Astrocyte of the spinal cord (primary cell): ENCODE measurements at regions not wholly inside any gene's neighbourhood (a gene's known extent, or its start where the extent isn't known, plus 50 kb on each side); places are given as distances from the start of the nearest gene placed in this dataset.

Experiments
- DNase-seq: peaks from one replicate; pipeline ENCODE4 v3.0.0; 2011; ENCODE audit warnings: low read depth, low spot score
- H3K4me3 ChIP-seq: 2 replicates; pipeline ENCODE4 v1.5.1; 2011; ENCODE audit warnings: low read depth, mild to moderate bottlenecking, low read length, moderate library complexity
- in situ Hi-C: cut with HindIII; loops from 2 replicates; pipeline ENCODE4 v1.10.0; 2017; ENCODE audit warnings: low sequenced_read_pairs
- TF ChIP-seq, protein P1 (sequence below): IDR thresholded peaks from 2 replicates; pipeline ENCODE4 v1.5.1; 2012; ENCODE audit warnings: low read depth, mild to moderate bottlenecking, low read length, inconsistent platforms

GRCh38 chr12:4026020-4026358, 152.8 kb upstream of the PARP11 start:
- in situ Hi-C loops, result no loop called here

DNA sequence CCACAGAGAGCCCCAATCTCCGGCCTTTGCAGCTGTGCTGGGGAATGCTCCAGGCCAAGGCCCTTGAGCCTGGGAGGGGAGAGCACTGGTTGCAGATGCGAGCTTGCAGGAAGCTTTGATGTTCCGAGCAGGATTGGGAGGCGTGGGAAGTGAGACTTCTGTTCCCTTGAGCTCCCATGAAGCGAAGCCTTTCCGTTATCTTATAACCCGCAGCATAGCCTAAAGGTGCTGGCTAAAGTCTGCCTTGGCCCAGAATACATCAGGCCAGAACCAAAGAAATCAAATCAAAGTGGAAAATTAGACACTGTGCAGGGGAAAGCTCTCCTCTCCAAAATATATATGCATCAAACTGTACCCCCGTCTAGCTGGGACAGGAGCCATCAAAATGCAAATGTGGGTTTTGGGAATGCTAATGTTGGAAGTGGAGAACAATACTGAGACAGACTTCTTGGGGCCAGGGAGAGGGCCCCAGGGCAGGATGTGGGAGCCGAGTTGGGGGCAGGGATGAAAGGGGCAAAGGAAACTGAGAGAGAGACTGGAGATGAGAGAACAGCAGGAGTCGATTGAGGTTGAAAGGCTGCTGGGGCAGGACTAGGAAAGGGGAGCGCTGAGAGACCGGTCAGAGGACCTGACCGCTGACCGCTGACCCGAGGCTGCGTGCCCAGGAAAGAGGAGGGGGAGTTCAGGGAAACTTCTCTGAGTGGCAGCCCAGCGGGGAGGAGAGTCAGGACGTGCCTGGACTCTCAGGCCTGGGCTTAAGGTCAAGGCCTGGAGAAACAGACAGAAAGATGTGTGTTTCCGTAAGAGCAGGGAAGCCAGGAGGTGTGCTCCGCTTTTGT, 152.2 kb upstream of the PARP11 start:
- in situ Hi-C loops, result no loop called here
- TF ChIP-seq, protein P1, sequence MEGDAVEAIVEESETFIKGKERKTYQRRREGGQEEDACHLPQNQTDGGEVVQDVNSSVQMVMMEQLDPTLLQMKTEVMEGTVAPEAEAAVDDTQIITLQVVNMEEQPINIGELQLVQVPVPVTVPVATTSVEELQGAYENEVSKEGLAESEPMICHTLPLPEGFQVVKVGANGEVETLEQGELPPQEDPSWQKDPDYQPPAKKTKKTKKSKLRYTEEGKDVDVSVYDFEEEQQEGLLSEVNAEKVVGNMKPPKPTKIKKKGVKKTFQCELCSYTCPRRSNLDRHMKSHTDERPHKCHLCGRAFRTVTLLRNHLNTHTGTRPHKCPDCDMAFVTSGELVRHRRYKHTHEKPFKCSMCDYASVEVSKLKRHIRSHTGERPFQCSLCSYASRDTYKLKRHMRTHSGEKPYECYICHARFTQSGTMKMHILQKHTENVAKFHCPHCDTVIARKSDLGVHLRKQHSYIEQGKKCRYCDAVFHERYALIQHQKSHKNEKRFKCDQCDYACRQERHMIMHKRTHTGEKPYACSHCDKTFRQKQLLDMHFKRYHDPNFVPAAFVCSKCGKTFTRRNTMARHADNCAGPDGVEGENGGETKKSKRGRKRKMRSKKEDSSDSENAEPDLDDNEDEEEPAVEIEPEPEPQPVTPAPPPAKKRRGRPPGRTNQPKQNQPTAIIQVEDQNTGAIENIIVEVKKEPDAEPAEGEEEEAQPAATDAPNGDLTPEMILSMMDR, result no peak
- no peak overlapping the region for H3K4me3 ChIP-seq
- DNase-seq, result no peak

More at GRCh38 chr12:4026020-4026358, 152.8 kb upstream of the PARP11 start:
- no peak for DNase-seq
- H3K4me3 ChIP-seq, result no peak overlapping the region
- TF ChIP-seq, protein P1, result no peak

GRCh38 chr12:4024701-4025100, 151.5 kb upstream of the PARP11 start:
- in situ Hi-C loops, result no loop called here
- TF ChIP-seq, protein P1, result no peak
- DNase-seq, result no peak
- no peak overlapping the region for H3K4me3 ChIP-seq

DNA sequence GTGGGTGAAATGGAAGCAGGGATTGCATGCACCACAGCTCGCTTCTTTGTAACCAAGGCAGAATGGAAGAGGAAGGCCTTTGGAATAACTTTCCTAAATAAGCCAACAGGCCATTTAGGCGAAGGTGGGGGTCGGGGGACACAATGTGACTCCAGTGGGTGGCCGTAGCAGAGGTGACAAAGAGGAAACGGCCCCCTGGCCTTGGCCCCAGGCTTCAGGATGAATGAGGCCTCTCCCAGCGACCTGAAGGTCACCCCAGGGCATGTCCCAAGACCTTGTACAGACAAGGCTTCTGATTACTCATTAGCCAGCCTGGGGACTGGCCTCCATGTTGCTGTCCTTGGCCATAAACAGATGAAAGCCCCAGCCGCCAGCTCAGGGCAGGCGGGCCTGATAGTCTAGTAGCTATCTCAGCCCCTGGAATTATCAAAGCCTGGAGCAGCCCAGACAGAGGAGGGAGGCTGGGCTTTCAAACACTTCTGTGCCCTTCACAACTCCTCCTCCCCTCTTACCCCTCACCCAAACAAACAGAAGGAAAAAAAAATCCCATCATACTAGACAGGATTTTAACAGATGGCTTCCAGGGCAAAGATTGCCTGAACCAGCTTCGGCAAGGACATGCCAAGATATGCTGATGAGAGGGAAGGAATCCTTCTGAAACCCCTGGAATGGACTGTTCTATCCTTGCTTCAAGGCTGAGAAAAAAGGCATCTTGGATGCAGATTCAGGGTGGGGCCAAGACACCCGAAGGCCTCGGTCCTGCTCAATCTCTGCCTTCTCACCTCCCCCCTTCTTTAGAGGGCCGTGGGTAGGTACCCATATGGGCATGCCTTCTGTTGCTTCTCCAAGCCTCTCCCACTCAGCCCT, 142.3 kb upstream of the PARP11 start:
- in situ Hi-C loops, result no loop called here
- DNase-seq, result no peak
- H3K4me3 ChIP-seq, result no peak overlapping the region
- TF ChIP-seq, protein P1, result no peak

DNA sequence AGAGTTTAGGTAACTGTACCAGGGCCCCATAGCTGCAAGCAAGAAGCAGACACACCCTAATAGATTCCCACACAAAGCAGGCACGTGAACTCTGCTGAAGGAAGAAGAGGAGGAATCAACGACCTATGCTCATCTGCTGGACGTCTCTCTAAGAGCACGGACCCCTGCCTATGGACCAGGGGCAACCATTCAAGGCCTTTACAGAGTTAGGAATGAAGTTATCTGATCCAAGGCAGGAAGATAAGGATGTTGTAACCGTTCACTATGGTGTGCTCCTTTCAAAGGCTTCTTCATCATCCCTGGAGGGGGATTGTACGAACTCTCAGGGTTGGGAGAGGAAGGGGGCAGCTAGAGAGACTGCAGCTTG, 141.6 kb upstream of the PARP11 start:
- no peak for DNase-seq
- in situ Hi-C loops, result no loop called here
- H3K4me3 ChIP-seq, result no peak overlapping the region
- TF ChIP-seq, protein P1, result no peak

GRCh38 chr12:4014444-4014843, 141.2 kb upstream of the PARP11 start:
- in situ Hi-C loops, result no loop called here
- no peak for DNase-seq
- TF ChIP-seq, protein P1, result no peak
- H3K4me3 ChIP-seq, result no peak overlapping the region
